ENCODE measurements at regions not wholly inside any gene's neighbourhood (a gene's known extent, or its start where the extent isn't known, plus 50 kb on each side); places are given as distances from the start of the nearest gene placed in this dataset.

DNA sequence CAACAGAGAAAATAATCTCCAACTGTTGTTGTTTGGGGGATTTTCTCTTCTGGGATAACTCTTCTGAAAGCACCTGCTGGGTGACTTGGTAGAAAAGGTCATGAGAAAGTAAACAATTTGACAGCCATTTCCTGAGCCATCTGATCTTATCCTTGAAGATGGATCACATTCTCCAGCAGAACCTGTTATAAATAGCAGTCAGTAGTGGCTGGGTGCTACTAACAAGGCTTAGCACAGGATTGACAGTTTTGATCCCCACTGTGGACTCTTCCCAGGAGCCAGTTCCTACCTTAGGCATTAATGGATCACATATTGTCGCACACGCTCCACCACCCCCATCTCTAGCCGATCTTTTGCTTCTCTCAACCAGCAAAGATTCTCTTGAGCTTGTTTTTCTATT lies 220.2 kb downstream of the PLK2 start:
- Histone ChIP-seq H3K4me3 (no peak overlapping the region), H3K27ac (no peak overlapping the region), H3K36me3 (no peaks in the 10 kb centered on the region), H3K27me3 (no peaks in the 10 kb centered on the region), H3K9me3 (no peaks in the 10 kb centered on the region), H3K4me1 (peaks cover 0 to 28% (median 0%) of the 10 kb centered on the region in 4 donors)
- intact Hi-C loops (cut with DNase I; ENCODE audit: low total_unique reads), result no loop called here
- DNase-seq, result no peak
- TF ChIP-seq POLR2AphosphoS5 (IDR thresholded peaks at IDR 0.05), result no peak
- no peak for TF ChIP-seq POLR2A (IDR thresholded peaks at IDR 0.05)
- TF ChIP-seq EP300 (IDR thresholded peaks at IDR 0.05), result no peak
- TF ChIP-seq, protein P1, sequence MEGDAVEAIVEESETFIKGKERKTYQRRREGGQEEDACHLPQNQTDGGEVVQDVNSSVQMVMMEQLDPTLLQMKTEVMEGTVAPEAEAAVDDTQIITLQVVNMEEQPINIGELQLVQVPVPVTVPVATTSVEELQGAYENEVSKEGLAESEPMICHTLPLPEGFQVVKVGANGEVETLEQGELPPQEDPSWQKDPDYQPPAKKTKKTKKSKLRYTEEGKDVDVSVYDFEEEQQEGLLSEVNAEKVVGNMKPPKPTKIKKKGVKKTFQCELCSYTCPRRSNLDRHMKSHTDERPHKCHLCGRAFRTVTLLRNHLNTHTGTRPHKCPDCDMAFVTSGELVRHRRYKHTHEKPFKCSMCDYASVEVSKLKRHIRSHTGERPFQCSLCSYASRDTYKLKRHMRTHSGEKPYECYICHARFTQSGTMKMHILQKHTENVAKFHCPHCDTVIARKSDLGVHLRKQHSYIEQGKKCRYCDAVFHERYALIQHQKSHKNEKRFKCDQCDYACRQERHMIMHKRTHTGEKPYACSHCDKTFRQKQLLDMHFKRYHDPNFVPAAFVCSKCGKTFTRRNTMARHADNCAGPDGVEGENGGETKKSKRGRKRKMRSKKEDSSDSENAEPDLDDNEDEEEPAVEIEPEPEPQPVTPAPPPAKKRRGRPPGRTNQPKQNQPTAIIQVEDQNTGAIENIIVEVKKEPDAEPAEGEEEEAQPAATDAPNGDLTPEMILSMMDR (IDR thresholded peaks at IDR 0.05), result no peak
- WGBS, 5 donors, result 64 to 96% (median 89%) methylated on average over 3 of the region's 3 CpGs

DNA sequence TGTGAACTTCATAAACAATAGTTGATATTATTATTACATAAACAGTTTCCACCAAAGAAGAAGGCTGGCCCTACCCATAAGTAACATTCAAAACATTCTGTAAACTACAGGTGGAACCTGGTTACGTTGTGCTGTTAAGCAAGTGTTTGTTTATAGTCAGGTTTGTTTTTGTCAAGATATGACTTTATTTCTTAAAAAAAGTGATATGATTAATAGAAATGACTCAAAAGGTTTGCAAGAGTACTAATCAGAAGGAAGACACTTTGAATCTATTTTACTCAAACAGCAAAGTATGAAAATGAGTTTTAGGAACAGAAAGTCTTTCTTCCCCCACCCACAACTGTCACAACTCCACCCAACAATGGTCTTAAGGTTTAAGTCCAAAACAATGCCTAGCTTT lies 220.8 kb downstream of the PLK2 start:
- 30 to 72% (median 54%) methylated on average over 1 of the region's 1 CpG for WGBS, 5 donors
- no peak for DNase-seq
- peaks cover 0 to 30% (median 0%) of the 10 kb centered on the region in 4 donors for H3K4me1 ChIP-seq
- no peaks in the 10 kb centered on the region for H3K27me3 ChIP-seq
- TF ChIP-seq EP300 (IDR thresholded peaks at IDR 0.05), result no peak
- TF ChIP-seq, protein P1 (IDR thresholded peaks at IDR 0.05), result no peak
- TF ChIP-seq POLR2AphosphoS5 (IDR thresholded peaks at IDR 0.05), result no peak
- no peak for TF ChIP-seq POLR2A (IDR thresholded peaks at IDR 0.05)
- H3K36me3 ChIP-seq, result no peaks in the 10 kb centered on the region
- H3K4me3 ChIP-seq, result no peak overlapping the region
- intact Hi-C loops (cut with DNase I; ENCODE audit: low total_unique reads), result no loop called here
- H3K27ac ChIP-seq, result no peak overlapping the region
- H3K9me3 ChIP-seq, result no peaks in the 10 kb centered on the region

DNA sequence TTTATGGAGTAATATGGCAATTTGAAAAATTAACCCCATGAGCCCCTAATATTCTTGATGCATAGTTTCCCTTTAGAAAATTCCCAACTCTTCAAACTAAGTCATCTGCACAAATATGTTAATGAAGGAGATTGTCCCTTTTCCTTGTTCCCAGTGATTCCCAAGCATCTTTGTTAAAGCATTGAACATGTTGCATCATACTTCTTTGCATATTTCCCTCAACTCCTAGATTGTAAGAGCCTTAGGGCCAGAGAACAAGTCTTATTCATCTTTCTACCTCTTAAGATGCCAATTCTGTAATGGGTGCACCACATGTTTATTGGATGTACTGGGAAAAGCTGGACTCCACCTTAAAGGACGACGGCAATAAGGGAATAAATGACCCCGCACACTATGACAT lies 223.4 kb downstream of the PLK2 start:
- H3K27ac ChIP-seq, result no peak overlapping the region
- H3K4me1 ChIP-seq, result peaks cover 0 to 24% (median 0%) of the 10 kb centered on the region in 4 donors
- WGBS, 5 donors, result 88 to 99% (median 95%) methylated on average over 3 of the region's 3 CpGs
- no peak for DNase-seq
- H3K36me3 ChIP-seq, result no peaks in the 10 kb centered on the region
- H3K27me3 ChIP-seq, result no peaks in the 10 kb centered on the region
- TF ChIP-seq EP300 (IDR thresholded peaks at IDR 0.05) (no peak), POLR2A (IDR thresholded peaks at IDR 0.05) (no peak), POLR2AphosphoS5 (IDR thresholded peaks at IDR 0.05) (no peak)
- TF ChIP-seq, protein P1 (IDR thresholded peaks at IDR 0.05), result no peak
- intact Hi-C loops (cut with DNase I; ENCODE audit: low total_unique reads), result no loop called here
- no peaks in the 10 kb centered on the region for H3K9me3 ChIP-seq
- H3K4me3 ChIP-seq, result no peak overlapping the region

DNA sequence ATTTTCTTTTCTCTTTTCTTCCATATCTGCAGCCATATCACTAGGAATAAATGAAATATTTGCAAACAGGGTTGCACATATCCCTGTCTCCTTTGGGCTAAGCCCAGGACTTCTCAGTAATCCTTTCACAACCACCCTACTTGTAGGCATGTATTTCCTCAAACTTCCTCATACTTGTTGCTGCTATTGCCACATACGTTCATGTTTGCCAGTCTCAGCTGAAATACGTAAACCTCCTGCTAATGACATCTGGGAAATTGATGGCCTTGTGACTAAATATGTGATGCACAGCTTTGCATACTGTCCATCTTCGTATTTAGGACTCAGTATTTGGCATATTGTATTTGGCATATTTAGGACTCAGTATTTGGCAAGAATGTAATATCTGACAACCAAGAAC lies 224.6 kb downstream of the PLK2 start:
- Histone ChIP-seq H3K36me3 (no peaks in the 10 kb centered on the region), H3K27ac (no peak overlapping the region), H3K4me3 (no peak overlapping the region), H3K9me3 (no peaks in the 10 kb centered on the region), H3K27me3 (no peaks in the 10 kb centered on the region), H3K4me1 (peaks cover 0 to 24% (median 0%) of the 10 kb centered on the region in 4 donors)
- TF ChIP-seq, protein P1 (IDR thresholded peaks at IDR 0.05), result no peak
- peak in 1 of 3 donors; percentile 26 for TF ChIP-seq POLR2AphosphoS5 (IDR thresholded peaks at IDR 0.05)
- intact Hi-C loops (cut with DNase I; ENCODE audit: low total_unique reads), result no loop called here
- DNase-seq, result peak in 1 of 2 donors; percentile 53
- WGBS, 5 donors, result 11 to 18% (median 18%) methylated on average over 3 of the region's 3 CpGs

Measured in stomach (tissue), 8 donors.